GM12878 (cell line): ENCODE measurements at regions not wholly inside any gene's neighbourhood (a gene's known extent, or its start where the extent isn't known, plus 50 kb on each side); places are given as distances from the start of the nearest gene placed in this dataset.

Source experiments
- BHLHE40 ChIP-seq, 2 experiments: fragments of 450-650 bp in 1 of 2; IDR thresholded peaks; 2 replicates each; pipeline ENCODE4 v1.6.1; 2011 to 2017; ENCODE audit warnings: low read depth in 2 of 2, borderline replicate concordance in 1 of 2, improper control_type of control experiment in 1 of 2, low read length in 1 of 2, mild to moderate bottlenecking in 1 of 2
- EED ChIP-seq: sonication (generic); IDR thresholded peaks from 2 replicates; pipeline ENCODE4 v1.6.1; 2016; ENCODE audit warnings: antibody characterized with exemption, low read depth
- JUNB ChIP-seq: IDR thresholded peaks from 2 replicates; pipeline ENCODE4 v1.6.1; 2016; ENCODE audit warnings: antibody characterized with exemption, mild to moderate bottlenecking
- KAT2A ChIP-seq: conservative IDR thresholded peaks from 2 replicates; pipeline ENCODE4 v1.6.1; 2011; ENCODE audit warnings: low read depth, low read length; ENCODE audit not compliant: control insufficient read depth
- MEF2A ChIP-seq: IDR thresholded peaks from 2 replicates; pipeline ENCODE4 v1.6.1; 2011; ENCODE audit warnings: low read depth, mild to moderate bottlenecking, low read length, moderate library complexity; ENCODE audit not compliant: insufficient read depth
- NFIC ChIP-seq: IDR thresholded peaks from 2 replicates; pipeline ENCODE4 v1.6.1; 2012; ENCODE audit warnings: low read depth, mild to moderate bottlenecking, inconsistent platforms, low read length, moderate library complexity
- NR2C2 ChIP-seq: IDR thresholded peaks from 2 replicates; pipeline ENCODE4 v1.6.1; 2011; ENCODE audit warnings: borderline replicate concordance, low read depth; ENCODE audit not compliant: control insufficient read depth, insufficient read length
- RAD51 ChIP-seq: fragments of 450-650 bp; IDR thresholded peaks from 2 replicates; pipeline ENCODE4 v1.6.1; 2016; ENCODE audit warnings: moderate library complexity, mild to moderate bottlenecking, inconsistent platforms
- RCOR1 ChIP-seq: conservative IDR thresholded peaks from 2 replicates; pipeline ENCODE4 v1.6.1; 2012; ENCODE audit warnings: low read depth, low read length, improper control_type of control experiment
- SIN3A ChIP-seq: IDR thresholded peaks from 2 replicates; pipeline ENCODE4 v1.6.1; 2012; ENCODE audit warnings: low read depth, low read length, improper control_type of control experiment
- SIX5 ChIP-seq: IDR thresholded peaks from 2 replicates; pipeline ENCODE4 v1.6.1; 2011; ENCODE audit warnings: mild to moderate bottlenecking, low read depth, low read length, moderate library complexity; ENCODE audit not compliant: severe bottlenecking
- SMAD5 ChIP-seq: IDR thresholded peaks from 2 replicates; pipeline ENCODE4 v1.6.1; 2016; ENCODE audit warnings: antibody characterized with exemption, low read depth
- SP1 ChIP-seq: IDR thresholded peaks from one replicate; pipeline ENCODE4 v1.6.1; 2011; ENCODE audit warnings: low read depth, low read length
- SREBF2 ChIP-seq: IDR thresholded peaks from 2 replicates; pipeline ENCODE4 v1.6.1; 2012; ENCODE audit warnings: mild to moderate bottlenecking, low read length
- TCF12 ChIP-seq: IDR thresholded peaks from 2 replicates; pipeline ENCODE4 v1.6.1; 2011; ENCODE audit warnings: low read depth, mild to moderate bottlenecking, low read length
- TF ChIP-seq, protein P1 (sequence below): fragments of 150-350 bp; IDR thresholded peaks from 2 replicates; pipeline ENCODE4 v1.6.1; 2016; ENCODE audit warnings: low read depth, low read length
- TF ChIP-seq, protein P2 (sequence below): fragments of 450-650 bp; IDR thresholded peaks from 2 replicates; pipeline ENCODE4 v1.6.1; 2017; ENCODE audit warnings: low read depth, mild to moderate bottlenecking, moderate library complexity
- TF ChIP-seq, protein P3 (sequence below): fragments of 450-650 bp; IDR thresholded peaks from 2 replicates; pipeline ENCODE4 v1.6.1; 2017; ENCODE audit warnings: borderline replicate concordance
- TF ChIP-seq, protein P4 (sequence below): fragments of 450-650 bp; IDR thresholded peaks from 2 replicates; pipeline ENCODE4 v1.6.1; 2017; ENCODE audit warnings: antibody characterized with exemption, mild to moderate bottlenecking, moderate library complexity

DNA sequence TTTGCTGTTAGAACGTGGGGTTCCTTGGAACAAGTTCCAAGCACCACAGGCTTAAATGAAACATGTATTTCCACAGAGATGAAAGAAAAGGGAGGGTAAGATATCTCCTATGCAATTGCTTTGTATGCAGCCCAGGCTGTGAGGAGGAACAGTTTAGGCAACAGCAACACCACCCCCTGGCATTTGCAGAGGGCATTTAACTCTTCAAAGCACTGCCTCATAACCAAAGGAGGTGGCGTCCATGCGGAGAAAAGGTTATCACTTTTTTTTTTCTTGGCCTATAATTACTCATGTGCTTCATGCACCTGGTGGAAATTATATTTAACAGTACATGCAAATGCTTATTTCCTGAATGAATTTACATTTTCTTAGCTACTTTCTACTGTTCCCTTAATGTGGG, 286.0 kb downstream of the LPIN1 start (continued):
- TF ChIP-seq, protein P1, sequence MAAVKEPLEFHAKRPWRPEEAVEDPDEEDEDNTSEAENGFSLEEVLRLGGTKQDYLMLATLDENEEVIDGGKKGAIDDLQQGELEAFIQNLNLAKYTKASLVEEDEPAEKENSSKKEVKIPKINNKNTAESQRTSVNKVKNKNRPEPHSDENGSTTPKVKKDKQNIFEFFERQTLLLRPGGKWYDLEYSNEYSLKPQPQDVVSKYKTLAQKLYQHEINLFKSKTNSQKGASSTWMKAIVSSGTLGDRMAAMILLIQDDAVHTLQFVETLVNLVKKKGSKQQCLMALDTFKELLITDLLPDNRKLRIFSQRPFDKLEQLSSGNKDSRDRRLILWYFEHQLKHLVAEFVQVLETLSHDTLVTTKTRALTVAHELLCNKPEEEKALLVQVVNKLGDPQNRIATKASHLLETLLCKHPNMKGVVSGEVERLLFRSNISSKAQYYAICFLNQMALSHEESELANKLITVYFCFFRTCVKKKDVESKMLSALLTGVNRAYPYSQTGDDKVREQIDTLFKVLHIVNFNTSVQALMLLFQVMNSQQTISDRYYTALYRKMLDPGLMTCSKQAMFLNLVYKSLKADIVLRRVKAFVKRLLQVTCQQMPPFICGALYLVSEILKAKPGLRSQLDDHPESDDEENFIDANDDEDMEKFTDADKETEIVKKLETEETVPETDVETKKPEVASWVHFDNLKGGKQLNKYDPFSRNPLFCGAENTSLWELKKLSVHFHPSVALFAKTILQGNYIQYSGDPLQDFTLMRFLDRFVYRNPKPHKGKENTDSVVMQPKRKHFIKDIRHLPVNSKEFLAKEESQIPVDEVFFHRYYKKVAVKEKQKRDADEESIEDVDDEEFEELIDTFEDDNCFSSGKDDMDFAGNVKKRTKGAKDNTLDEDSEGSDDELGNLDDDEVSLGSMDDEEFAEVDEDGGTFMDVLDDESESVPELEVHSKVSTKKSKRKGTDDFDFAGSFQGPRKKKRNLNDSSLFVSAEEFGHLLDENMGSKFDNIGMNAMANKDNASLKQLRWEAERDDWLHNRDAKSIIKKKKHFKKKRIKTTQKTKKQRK = no peak
- TF ChIP-seq TCF12 (peak; percentile 50; the same call in 1 of the 2 replicates), RAD51 (no peak), SREBF2 (no peak), KAT2A (no peak), NR2C2 (no peak), SIN3A (no peak), EED (0 out of 2 replicates have a peak, but pooled peaks have one; percentile 20), SP1 (no peak), BHLHE40 (IDR thresholded peaks at IDR 0.05; ENCODE audit: borderline replicate concordance in 1 of 2, low read depth in 2 of 2, low read length in 1 of 2) (peak; percentile 45 to 67; a peak in 2 of 4 replicates), MEF2A (peak; percentile 86), JUNB (peak; percentile 23; the same call in 1 of the 2 replicates), SIX5 (no peak), SMAD5 (no peak), NFIC (peak; percentile 56; the same call in 1 of the 2 replicates), RCOR1 (no peak)
- TF ChIP-seq, protein P2, sequence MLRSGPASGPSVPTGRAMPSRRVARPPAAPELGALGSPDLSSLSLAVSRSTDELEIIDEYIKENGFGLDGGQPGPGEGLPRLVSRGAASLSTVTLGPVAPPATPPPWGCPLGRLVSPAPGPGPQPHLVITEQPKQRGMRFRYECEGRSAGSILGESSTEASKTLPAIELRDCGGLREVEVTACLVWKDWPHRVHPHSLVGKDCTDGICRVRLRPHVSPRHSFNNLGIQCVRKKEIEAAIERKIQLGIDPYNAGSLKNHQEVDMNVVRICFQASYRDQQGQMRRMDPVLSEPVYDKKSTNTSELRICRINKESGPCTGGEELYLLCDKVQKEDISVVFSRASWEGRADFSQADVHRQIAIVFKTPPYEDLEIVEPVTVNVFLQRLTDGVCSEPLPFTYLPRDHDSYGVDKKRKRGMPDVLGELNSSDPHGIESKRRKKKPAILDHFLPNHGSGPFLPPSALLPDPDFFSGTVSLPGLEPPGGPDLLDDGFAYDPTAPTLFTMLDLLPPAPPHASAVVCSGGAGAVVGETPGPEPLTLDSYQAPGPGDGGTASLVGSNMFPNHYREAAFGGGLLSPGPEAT = no peak
- TF ChIP-seq, protein P3, sequence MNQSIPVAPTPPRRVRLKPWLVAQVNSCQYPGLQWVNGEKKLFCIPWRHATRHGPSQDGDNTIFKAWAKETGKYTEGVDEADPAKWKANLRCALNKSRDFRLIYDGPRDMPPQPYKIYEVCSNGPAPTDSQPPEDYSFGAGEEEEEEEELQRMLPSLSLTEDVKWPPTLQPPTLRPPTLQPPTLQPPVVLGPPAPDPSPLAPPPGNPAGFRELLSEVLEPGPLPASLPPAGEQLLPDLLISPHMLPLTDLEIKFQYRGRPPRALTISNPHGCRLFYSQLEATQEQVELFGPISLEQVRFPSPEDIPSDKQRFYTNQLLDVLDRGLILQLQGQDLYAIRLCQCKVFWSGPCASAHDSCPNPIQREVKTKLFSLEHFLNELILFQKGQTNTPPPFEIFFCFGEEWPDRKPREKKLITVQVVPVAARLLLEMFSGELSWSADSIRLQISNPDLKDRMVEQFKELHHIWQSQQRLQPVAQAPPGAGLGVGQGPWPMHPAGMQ = no peak
- TF ChIP-seq, protein P4, sequence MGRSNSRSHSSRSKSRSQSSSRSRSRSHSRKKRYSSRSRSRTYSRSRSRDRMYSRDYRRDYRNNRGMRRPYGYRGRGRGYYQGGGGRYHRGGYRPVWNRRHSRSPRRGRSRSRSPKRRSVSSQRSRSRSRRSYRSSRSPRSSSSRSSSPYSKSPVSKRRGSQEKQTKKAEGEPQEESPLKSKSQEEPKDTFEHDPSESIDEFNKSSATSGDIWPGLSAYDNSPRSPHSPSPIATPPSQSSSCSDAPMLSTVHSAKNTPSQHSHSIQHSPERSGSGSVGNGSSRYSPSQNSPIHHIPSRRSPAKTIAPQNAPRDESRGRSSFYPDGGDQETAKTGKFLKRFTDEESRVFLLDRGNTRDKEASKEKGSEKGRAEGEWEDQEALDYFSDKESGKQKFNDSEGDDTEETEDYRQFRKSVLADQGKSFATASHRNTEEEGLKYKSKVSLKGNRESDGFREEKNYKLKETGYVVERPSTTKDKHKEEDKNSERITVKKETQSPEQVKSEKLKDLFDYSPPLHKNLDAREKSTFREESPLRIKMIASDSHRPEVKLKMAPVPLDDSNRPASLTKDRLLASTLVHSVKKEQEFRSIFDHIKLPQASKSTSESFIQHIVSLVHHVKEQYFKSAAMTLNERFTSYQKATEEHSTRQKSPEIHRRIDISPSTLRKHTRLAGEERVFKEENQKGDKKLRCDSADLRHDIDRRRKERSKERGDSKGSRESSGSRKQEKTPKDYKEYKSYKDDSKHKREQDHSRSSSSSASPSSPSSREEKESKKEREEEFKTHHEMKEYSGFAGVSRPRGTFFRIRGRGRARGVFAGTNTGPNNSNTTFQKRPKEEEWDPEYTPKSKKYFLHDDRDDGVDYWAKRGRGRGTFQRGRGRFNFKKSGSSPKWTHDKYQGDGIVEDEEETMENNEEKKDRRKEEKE = no peak
